SK-N-SH (cell line): ENCODE measurements at regions not wholly inside any gene's neighbourhood (a gene's known extent, or its start where the extent isn't known, plus 50 kb on each side); places are given as distances from the start of the nearest gene placed in this dataset.

Experiments
- ELF1 ChIP-seq: IDR thresholded peaks from 2 replicates; pipeline ENCODE4 v1.4.0; 2012
- POLR2AphosphoS5 ChIP-seq: IDR thresholded peaks from 2 replicates; pipeline ENCODE4 v1.6.1; 2012; ENCODE audit warnings: low read depth, low read length
- YY1 ChIP-seq: IDR thresholded peaks from 2 replicates; pipeline ENCODE4 v1.4.0; 2012; ENCODE audit warnings: low read depth, mild to moderate bottlenecking
- TF ChIP-seq, protein P1 (sequence below): fragments of 200-600 bp; sonication (generic); IDR thresholded peaks from 2 replicates; pipeline ENCODE4 v1.6.1; 2017; ENCODE audit warnings: antibody characterized with exemption, mild to moderate bottlenecking, moderate library complexity
- TF ChIP-seq, protein P2 (sequence below): IDR thresholded peaks from 2 replicates; pipeline ENCODE4 v1.4.0; 2012; ENCODE audit warnings: low read depth, borderline replicate concordance
- TF ChIP-seq, protein P3 (sequence below): IDR thresholded peaks from 2 replicates; pipeline ENCODE4 v1.6.1; 2012; ENCODE audit warnings: mild to moderate bottlenecking, low read depth, low read length, moderate library complexity

DNA sequence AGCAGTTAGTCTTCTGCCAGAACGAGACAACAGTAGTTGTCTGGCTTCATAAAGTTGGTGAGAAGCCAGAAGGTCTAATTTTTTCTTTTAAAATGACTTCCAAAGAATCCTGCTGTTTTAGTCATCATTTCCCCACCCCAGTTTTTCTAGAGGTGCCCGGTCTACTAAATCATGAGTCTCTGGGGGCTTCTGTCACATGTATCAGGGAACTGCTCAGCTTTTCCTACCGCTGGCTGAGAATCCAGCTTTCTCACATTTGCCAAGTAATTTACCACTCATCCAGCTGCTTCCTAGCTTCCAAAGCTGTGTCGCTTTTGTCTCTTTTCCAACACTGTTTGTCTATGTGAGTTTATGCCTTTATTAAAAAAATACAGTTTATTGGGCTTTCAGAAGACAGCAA lies 183.3 kb downstream of the NSUN3 start:
- TF ChIP-seq, protein P1, sequence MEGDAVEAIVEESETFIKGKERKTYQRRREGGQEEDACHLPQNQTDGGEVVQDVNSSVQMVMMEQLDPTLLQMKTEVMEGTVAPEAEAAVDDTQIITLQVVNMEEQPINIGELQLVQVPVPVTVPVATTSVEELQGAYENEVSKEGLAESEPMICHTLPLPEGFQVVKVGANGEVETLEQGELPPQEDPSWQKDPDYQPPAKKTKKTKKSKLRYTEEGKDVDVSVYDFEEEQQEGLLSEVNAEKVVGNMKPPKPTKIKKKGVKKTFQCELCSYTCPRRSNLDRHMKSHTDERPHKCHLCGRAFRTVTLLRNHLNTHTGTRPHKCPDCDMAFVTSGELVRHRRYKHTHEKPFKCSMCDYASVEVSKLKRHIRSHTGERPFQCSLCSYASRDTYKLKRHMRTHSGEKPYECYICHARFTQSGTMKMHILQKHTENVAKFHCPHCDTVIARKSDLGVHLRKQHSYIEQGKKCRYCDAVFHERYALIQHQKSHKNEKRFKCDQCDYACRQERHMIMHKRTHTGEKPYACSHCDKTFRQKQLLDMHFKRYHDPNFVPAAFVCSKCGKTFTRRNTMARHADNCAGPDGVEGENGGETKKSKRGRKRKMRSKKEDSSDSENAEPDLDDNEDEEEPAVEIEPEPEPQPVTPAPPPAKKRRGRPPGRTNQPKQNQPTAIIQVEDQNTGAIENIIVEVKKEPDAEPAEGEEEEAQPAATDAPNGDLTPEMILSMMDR: no peak
- TF ChIP-seq ELF1: no peak
- no peak for TF ChIP-seq YY1
- TF ChIP-seq POLR2AphosphoS5: no peak
- TF ChIP-seq, protein P2, sequence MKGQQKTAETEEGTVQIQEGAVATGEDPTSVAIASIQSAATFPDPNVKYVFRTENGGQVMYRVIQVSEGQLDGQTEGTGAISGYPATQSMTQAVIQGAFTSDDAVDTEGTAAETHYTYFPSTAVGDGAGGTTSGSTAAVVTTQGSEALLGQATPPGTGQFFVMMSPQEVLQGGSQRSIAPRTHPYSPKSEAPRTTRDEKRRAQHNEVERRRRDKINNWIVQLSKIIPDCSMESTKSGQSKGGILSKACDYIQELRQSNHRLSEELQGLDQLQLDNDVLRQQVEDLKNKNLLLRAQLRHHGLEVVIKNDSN: no peak
- TF ChIP-seq, protein P3, sequence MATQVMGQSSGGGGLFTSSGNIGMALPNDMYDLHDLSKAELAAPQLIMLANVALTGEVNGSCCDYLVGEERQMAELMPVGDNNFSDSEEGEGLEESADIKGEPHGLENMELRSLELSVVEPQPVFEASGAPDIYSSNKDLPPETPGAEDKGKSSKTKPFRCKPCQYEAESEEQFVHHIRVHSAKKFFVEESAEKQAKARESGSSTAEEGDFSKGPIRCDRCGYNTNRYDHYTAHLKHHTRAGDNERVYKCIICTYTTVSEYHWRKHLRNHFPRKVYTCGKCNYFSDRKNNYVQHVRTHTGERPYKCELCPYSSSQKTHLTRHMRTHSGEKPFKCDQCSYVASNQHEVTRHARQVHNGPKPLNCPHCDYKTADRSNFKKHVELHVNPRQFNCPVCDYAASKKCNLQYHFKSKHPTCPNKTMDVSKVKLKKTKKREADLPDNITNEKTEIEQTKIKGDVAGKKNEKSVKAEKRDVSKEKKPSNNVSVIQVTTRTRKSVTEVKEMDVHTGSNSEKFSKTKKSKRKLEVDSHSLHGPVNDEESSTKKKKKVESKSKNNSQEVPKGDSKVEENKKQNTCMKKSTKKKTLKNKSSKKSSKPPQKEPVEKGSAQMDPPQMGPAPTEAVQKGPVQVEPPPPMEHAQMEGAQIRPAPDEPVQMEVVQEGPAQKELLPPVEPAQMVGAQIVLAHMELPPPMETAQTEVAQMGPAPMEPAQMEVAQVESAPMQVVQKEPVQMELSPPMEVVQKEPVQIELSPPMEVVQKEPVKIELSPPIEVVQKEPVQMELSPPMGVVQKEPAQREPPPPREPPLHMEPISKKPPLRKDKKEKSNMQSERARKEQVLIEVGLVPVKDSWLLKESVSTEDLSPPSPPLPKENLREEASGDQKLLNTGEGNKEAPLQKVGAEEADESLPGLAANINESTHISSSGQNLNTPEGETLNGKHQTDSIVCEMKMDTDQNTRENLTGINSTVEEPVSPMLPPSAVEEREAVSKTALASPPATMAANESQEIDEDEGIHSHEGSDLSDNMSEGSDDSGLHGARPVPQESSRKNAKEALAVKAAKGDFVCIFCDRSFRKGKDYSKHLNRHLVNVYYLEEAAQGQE: no peak
